ENCODE measurements at regions not wholly inside any gene's neighbourhood (a gene's known extent, or its start where the extent isn't known, plus 50 kb on each side); places are given as distances from the start of the nearest gene placed in this dataset.

- H3F3A ChIP-seq (ENCODE audit: insufficient read depth, low read length): no peaks in the 10 kb centered on the region
- no peaks in the 10 kb centered on the region for H3K4me1 ChIP-seq (ENCODE audit: low read length)
- no peaks in the 10 kb centered on the region for H3K36me3 ChIP-seq (replicated peaks; ENCODE audit: insufficient read depth, low read length)
- H3K9me2 ChIP-seq (replicated peaks; ENCODE audit: insufficient read depth, low read length): no peaks in the 10 kb centered on the region
- TF ChIP-seq EZH2 (optimal IDR thresholded peaks at IDR 0.05; ENCODE audit: low read depth, low read length) (no peak), EZH2phosphoT487 (IDR thresholded peaks at IDR 0.05; ENCODE audit: low read length) (no peak), CTCF (IDR thresholded peaks at IDR 0.05; ENCODE audit: low read length) (no peak)
- no peak overlapping the region for H3K4me2 ChIP-seq (ENCODE audit: low read depth, low read length)
- no peak overlapping the region for H3K9ac ChIP-seq (ENCODE audit: low read length)
- H3K4me3 ChIP-seq (ENCODE audit: low read length): no peak overlapping the region
- no peaks in the 10 kb centered on the region for H3K9me3 ChIP-seq (replicated peaks; ENCODE audit: insufficient read depth, low read length)
- H2AFZ ChIP-seq (ENCODE audit: low read length): no peak overlapping the region
- no peaks in the 10 kb centered on the region for H3K27me3 ChIP-seq (replicated peaks; ENCODE audit: insufficient read depth, low read length)
- no peaks in the 10 kb centered on the region for H4K20me1 ChIP-seq (ENCODE audit: insufficient read depth, low read length)
- no peak overlapping the region for H3K27ac ChIP-seq (ENCODE audit: low read length)
- H3K79me2 ChIP-seq (ENCODE audit: low read length): no peaks in the 10 kb centered on the region
- no peak for DNase-seq
Observed at GRCh38 chr9:107229241-107229741, 53.8 kb upstream of the RAD23B start.

Data from MM.1S (cell line).